HepG2 (cell line): ENCODE measurements at regions not wholly inside any gene's neighbourhood (a gene's known extent, or its start where the extent isn't known, plus 50 kb on each side); places are given as distances from the start of the nearest gene placed in this dataset.

Source experiments
- ATAC-seq: fragments of 200-7000 bp; cut with Tn5 transposase; 3 replicates; pipeline ENCODE4 v1.9.1; 2020; ENCODE audit warnings: mild to moderate bottlenecking, moderate library complexity
- BruUV-seq: library from RNA; stranded (reverse); fragments of 400-500 nt; replicated peaks from 2 replicates; lab custom pipeline; 2021; lab: Mats Ljungman, UMichigan
- CTCF ChIA-PET: fragments of 300-600 bp; formaldehyde crosslinking; extraction: SDS; loops from one replicate; lab custom pipeline; 2021; ENCODE audit warnings: low total read pairs, inconsistent platforms, low intra/inter-chr PET ratio; lab: Yijun Ruan, JAX
- POLR2A ChIA-PET: fragments of 350-600 bp; sonication (Branson Sonifier 250); formaldehyde crosslinking; loops from one replicate; lab custom pipeline; 2020; ENCODE audit warnings: antibody characterized with exemption, inconsistent platforms; lab: Yijun Ruan, JAX
- DNase-seq: peaks from one replicate; pipeline ENCODE4 v3.0.0-alpha.2; 2015; ENCODE audit warnings: low spot score
- FAIRE-seq: peaks from 3 replicates; lab custom pipeline; 2011; peaks lifted over from hg19 to GRCh38; lab: Jason Lieb, UNC
- H2AFZ ChIP-seq: one replicate; pipeline ENCODE4 v1.6.1; 2011; ENCODE audit warnings: low read length, inconsistent platforms
- H3K27ac ChIP-seq: fragments of 300-600 bp; 3 replicates; pipeline ENCODE4 v1.8.0; 2011; ENCODE audit warnings: mixed run types, mild to moderate bottlenecking, mixed read lengths, low read length, inconsistent platforms; ENCODE audit not compliant: insufficient read depth; ENCODE audit errors: extremely low read length
- H3K27me3 ChIP-seq, 2 experiments: fragments of 200-600 bp in 1 of 2; 2 replicates in 1 of 2; 3 replicates in 1 of 2; pipeline versions ENCODE4 v1.6.0 to v1.8.0; 2011; ENCODE audit warnings: low read length in 2 of 2, mild to moderate bottlenecking in 2 of 2, moderate library complexity in 2 of 2, inconsistent platforms in 1 of 2; ENCODE audit not compliant: insufficient read depth in 2 of 2, control insufficient read depth in 1 of 2
- H3K36me3 ChIP-seq, 2 experiments: fragments of 200-600 bp in 1 of 2; replicated peaks in 1 of 2; 2 replicates in 1 of 2; 3 replicates in 1 of 2; pipeline versions ENCODE4 v1.5.1 to v1.8.0; 2011; ENCODE audit warnings: low read length in 2 of 2, inconsistent platforms in 1 of 2; ENCODE audit not compliant: insufficient read depth in 2 of 2, control insufficient read depth in 1 of 2
- H3K4me1 ChIP-seq: 2 replicates; pipeline ENCODE4 v1.5.1; 2012; ENCODE audit warnings: low read length, inconsistent platforms; ENCODE audit not compliant: insufficient read depth
- H3K4me2 ChIP-seq: 2 replicates; pipeline ENCODE4 v1.6.0; 2011; ENCODE audit warnings: low read depth, low read length, inconsistent platforms
- H3K4me3 ChIP-seq, 3 experiments: fragments of 200-600 bp in 1 of 3; sonication (generic), shearing (Covaris generic) in 1 of 3; replicated peaks in 1 of 3; 2 replicates each; pipeline ENCODE4 v1.5.1; 2011 to 2016; ENCODE audit warnings: low read length in 3 of 3, inconsistent platforms in 2 of 3, low read depth in 2 of 3, mild to moderate bottlenecking in 2 of 3, control low read depth in 1 of 3, mixed read lengths in 1 of 3; ENCODE audit not compliant: insufficient read depth in 1 of 3
- H3K79me2 ChIP-seq: one replicate; pipeline ENCODE4 v1.6.1; 2011; ENCODE audit warnings: low read length, inconsistent platforms; ENCODE audit not compliant: insufficient read depth
- H3K9ac ChIP-seq: 2 replicates; pipeline ENCODE4 v1.6.0; 2011; ENCODE audit warnings: mild to moderate bottlenecking, low read depth, low read length, inconsistent platforms; ENCODE audit not compliant: insufficient read depth
- H3K9me3 ChIP-seq: 2 replicates; pipeline ENCODE4 v1.5.1; 2012; ENCODE audit warnings: mild to moderate bottlenecking, low read length
- H4K20me1 ChIP-seq: 2 replicates; pipeline ENCODE4 v1.6.0; 2011; ENCODE audit warnings: inconsistent platforms, mild to moderate bottlenecking, low read length, moderate library complexity; ENCODE audit not compliant: insufficient read depth
- DNMT3B ChIP-seq: conservative IDR thresholded peaks from 2 replicates; pipeline ENCODE4 v1.6.1; 2016; ENCODE audit warnings: missing biosample characterization, control low read depth
- GZF1 ChIP-seq: sonication (generic); formaldehyde crosslinking; IDR thresholded peaks from 2 replicates; pipeline ENCODE4 v1.5.1; 2020; ENCODE audit warnings: mild to moderate bottlenecking, missing genetic modification reagents
- HHEX ChIP-seq: IDR thresholded peaks from 2 replicates; pipeline ENCODE4 v1.6.1; 2016; ENCODE audit warnings: control low read depth
- MTF2 ChIP-seq: sonication (generic); formaldehyde crosslinking; IDR thresholded peaks from 2 replicates; pipeline ENCODE4 v1.5.0; 2020; ENCODE audit warnings: missing genetic modification reagents, borderline replicate concordance
- NRL ChIP-seq: sonication (generic); formaldehyde crosslinking; IDR thresholded peaks from 2 replicates; pipeline ENCODE4 v1.5.0; 2020; ENCODE audit warnings: missing genetic modification reagents, mild to moderate bottlenecking, moderate library complexity, borderline replicate concordance
- SALL1 ChIP-seq: sonication (generic); formaldehyde crosslinking; IDR thresholded peaks from 2 replicates; pipeline ENCODE4 v1.8.0; 2022; ENCODE audit warnings: mild to moderate bottlenecking, missing genetic modification reagents
- ZNF780A ChIP-seq: sonication (generic); formaldehyde crosslinking; IDR thresholded peaks from 2 replicates; pipeline ENCODE4 v1.8.0; 2022; ENCODE audit warnings: mild to moderate bottlenecking, missing genetic modification reagents, moderate library complexity
- ZSCAN12 ChIP-seq: sonication (generic); formaldehyde crosslinking; IDR thresholded peaks from 2 replicates; pipeline ENCODE4 v1.9.0; 2021; ENCODE audit warnings: mild to moderate bottlenecking, missing genetic modification reagents
- ZSCAN31 ChIP-seq: sonication (generic); formaldehyde crosslinking; IDR thresholded peaks from 2 replicates; pipeline ENCODE4 v1.5.0; 2020; ENCODE audit warnings: low read depth, mild to moderate bottlenecking, missing genetic modification reagents
- WGBS: methylation state at CpG from one replicate; pipeline ENCODE4 v1.1.6; 2017; ENCODE audit warnings: low lambda C conversion rate; 5-methylcytosine and 5-hydroxymethylcytosine counted together
- in situ Hi-C: cut with HindIII; loops from 2 replicates; pipeline ENCODE4 v1.10.0; 2017; ENCODE audit warnings: low pct_unique_long_range_greater_than_20kb; ENCODE audit not compliant: extremely low pct_ligation_motif_present
- intact Hi-C: fragments of 100-400 bp; cut with micrococcal nuclease; formaldehyde crosslinking; loops from one replicate; pipeline ENCODE4 v1.10.0; 2022; ENCODE audit not compliant: unreplicated experiment
- TF ChIP-seq, protein P1 (sequence below): sonication (generic); formaldehyde crosslinking; IDR thresholded peaks from 2 replicates; pipeline ENCODE4 v1.4.0; 2020; ENCODE audit warnings: missing genetic modification reagents, borderline replicate concordance

- no peak for ATAC-seq
These were observed 139.2 kb downstream of the SHOX start for GRCh38 chrX:769796-770195.

More at GRCh38 chrX:769796-770195, 139.2 kb downstream of the SHOX start:
- TF ChIP-seq ZSCAN31 (CRISPR knock-in tag) (no peak), GZF1 (CRISPR knock-in tag) (no peak), ZNF780A (CRISPR knock-in tag) (no peak), NRL (CRISPR knock-in tag) (no peak), MTF2 (CRISPR knock-in tag) (no peak), DNMT3B (CRISPR knock-in tag) (no peak), ZSCAN12 (no peak), SALL1 (CRISPR knock-in tag) (no peak), HHEX (CRISPR knock-in tag) (no peak)
- TF ChIP-seq, protein P1, sequence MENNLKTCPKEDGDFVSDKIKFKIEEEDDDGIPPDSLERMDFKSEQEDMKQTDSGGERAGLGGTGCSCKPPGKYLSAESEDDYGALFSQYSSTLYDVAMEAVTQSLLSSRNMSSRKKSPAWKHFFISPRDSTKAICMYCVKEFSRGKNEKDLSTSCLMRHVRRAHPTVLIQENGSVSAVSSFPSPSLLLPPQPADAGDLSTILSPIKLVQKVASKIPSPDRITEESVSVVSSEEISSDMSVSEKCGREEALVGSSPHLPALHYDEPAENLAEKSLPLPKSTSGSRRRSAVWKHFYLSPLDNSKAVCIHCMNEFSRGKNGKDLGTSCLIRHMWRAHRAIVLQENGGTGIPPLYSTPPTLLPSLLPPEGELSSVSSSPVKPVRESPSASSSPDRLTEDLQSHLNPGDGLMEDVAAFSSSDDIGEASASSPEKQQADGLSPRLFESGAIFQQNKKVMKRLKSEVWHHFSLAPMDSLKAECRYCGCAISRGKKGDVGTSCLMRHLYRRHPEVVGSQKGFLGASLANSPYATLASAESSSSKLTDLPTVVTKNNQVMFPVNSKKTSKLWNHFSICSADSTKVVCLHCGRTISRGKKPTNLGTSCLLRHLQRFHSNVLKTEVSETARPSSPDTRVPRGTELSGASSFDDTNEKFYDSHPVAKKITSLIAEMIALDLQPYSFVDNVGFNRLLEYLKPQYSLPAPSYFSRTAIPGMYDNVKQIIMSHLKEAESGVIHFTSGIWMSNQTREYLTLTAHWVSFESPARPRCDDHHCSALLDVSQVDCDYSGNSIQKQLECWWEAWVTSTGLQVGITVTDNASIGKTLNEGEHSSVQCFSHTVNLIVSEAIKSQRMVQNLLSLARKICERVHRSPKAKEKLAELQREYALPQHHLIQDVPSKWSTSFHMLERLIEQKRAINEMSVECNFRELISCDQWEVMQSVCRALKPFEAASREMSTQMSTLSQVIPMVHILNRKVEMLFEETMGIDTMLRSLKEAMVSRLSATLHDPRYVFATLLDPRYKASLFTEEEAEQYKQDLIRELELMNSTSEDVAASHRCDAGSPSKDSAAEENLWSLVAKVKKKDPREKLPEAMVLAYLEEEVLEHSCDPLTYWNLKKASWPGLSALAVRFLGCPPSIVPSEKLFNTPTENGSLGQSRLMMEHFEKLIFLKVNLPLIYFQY, result no peak
- ChIA-PET CTCF (no interaction called here), POLR2A (no interaction called here)
- in situ Hi-C loops (no loop called here), intact Hi-C loops (no loop called here)
- H3K36me3 ChIP-seq, result no peaks in the 10 kb centered on the region
- H3K27me3 ChIP-seq, result peaks cover 2 to 7% of the 10 kb centered on the region in 2 experiments; a peak in 1 of 5 replicates
- no peaks in the 10 kb centered on the region for H4K20me1 ChIP-seq
- DNase-seq (no peak), FAIRE-seq (no peak)
- H3K9me3 ChIP-seq, result no peaks in the 10 kb centered on the region
- H3K4me3 ChIP-seq, result no peak overlapping the region
- no peaks in the 10 kb centered on the region for H3K79me2 ChIP-seq
- H3K4me1 ChIP-seq, result no peaks in the 10 kb centered on the region
- H3K9ac ChIP-seq, result no peak overlapping the region
- H3K4me2 ChIP-seq, result no peak overlapping the region
- H3K27ac ChIP-seq, result no peak overlapping the region
- H2AFZ ChIP-seq, result no peak overlapping the region
- WGBS, result 0% methylated on average over 3 of the region's 3 CpGs
- no TSS peak for BruUV-seq
